Amniotic epithelial cell (primary cell): ENCODE measurements at regions not wholly inside any gene's neighbourhood (a gene's known extent, or its start where the extent isn't known, plus 50 kb on each side); places are given as distances from the start of the nearest gene placed in this dataset.

ENCODE experiments used
- DNase-seq: peaks from one replicate; pipeline ENCODE4 v3.0.0-alpha.2; 2010; ENCODE audit warnings: low read depth

DNA sequence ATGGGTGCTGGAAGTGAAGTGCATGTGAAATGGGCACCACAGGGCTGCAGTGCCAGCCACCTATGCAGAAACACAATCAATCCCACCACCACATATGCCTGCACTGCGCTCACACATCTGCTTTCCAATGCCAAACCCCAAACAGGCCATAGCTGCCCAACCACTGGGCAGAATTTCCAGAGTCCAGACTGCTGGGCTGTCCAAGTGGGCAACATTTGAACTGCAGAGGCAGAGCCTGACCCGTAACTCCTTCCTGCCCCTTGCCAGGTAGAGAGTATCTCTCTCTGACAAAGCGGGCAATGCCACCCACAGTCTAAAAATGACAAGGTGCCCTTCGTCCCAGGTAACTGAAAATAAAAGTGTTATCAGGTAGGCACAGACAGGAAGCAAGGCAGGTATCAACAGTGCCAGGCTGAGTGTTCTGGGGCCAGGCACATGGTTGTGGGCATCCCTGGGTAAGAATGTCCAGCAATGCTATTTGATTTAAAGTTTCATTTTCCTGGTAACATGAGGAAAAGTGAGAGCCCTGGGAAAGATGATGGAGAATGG, 79.5 kb downstream of the FOXA2 start:
- DNase-seq = no peak

DNA sequence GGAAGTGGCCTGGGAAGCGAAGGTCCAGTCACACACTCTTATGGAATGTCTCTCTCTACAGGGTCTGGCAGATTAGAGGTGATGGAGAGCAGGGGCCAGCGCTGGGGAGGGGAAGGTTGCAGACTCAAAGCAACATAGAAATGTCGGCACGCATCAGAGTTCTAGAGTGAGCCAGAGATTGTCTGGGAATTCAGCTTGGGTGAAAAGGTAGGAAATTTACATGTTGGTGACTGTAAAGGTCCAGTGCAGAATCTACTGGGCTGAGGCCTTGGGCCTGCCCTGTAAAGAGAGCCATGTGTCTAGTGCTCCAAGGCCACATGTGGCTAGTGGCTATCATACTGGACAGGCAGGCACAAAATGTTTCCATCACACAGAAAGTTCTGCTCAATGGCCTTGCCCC, 80.8 kb downstream of the FOXA2 start:
- DNase-seq = no peak

DNA sequence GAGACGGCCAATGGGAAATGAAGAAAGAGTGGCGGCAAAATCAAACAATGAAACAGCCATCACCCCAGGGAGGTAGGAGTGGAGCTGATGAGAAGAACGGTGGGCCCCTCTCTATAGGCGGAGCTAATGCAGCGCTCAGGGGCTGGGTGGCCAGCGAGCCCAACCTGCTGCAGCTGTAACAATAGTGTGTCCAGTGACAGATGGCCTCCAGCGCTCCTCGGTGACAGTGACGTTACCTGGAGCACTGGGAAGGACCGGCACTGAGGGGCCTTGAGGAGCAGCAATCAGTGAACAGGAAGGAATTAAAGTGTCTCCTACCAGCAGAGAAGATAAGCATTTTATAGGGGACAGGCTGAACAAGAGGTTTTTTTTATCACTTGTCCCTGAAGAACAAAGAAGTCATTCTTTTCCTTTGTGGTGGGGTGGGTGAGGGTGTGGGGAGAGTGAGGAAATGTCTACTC, 81.6 kb downstream of the FOXA2 start:
- DNase-seq = no peak

DNA sequence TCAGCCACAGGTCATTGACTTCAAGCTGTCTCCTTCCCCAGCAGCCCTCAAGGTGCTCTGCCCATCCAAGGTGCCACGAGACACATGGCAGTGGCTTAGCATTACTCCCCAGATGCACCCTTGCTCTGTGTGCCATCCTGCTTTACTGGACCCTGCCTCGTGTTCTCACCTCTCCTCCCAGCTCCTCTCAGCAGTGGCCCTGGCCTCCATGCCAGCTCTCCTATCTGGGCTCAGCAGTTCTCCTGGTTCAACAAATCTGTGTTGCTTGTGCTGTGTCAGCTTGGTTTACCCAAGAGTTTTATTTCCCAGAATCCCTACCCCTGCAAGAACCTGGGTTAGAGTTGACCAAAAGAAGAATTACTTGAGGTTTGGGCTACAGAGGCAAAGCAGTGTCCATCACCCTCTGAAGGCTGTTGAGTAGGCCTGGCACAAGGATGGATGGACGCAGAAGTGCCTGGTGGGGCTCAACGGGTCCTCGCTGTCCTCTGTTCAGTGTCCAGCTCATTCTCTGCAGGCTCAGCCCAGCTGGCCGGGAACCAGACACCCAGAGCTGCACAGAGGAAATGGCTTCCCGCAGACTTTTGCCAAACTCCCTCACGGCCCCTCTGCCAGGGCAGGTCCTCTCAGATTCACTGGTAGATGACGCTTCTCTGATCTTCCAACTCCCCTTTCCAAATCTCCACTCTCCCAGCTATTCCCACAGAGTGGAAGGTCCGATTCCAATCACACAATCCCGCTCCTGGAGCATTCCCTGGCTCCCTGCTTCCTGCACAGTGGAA, 82.6 kb downstream of the FOXA2 start:
- DNase-seq = no peak

DNA sequence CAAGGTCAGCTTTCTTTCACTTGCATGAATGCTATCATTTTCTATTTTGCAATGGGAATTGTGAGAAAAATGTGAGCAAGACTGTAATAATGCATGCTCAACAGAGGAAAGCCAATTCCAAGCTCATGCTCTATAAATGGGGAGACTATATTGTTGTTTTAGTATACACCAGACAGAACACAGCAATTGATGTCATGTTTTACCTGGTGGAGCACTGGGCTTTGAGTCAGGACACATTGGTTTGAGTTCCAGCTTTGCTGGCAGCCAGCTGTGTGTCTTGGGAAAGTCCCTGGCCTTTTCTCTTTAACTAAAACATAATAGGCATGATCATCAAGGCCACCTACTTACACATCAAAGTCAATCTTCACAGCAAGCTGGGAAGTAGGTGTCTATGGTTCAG, 83.3 kb downstream of the FOXA2 start:
- DNase-seq = no peak

DNA sequence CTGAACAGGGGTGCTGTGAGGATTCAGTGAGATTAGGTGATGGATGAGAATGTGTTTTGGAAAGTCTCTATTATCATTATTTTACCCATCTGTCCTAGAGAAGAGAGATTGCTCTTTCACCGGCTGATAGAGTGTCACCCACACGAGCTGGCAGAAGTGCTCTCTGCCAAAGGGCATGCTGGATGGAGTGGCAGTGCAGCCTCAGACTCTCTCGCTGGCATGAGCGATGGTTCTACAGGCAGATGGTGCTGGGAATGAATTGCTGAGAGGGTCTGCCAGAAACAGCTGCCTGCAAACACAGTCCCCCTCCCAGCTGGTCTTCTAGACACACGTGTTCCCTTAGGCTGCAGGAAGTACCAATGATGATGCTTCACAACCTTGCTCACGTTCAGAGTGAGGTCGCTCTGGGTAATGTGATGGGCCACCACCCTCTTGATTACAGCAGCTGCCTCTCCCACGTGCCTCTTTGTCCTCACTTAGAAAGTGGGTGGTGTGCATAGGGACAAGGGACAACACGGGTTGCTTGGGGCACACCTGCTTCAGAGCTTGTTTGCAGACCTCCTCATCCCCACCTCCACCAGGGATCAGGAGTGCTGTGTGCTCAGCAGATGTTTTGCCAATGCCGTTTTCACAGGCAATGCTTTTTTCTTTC, 84.7 kb downstream of the FOXA2 start:
- no peak for DNase-seq

DNA sequence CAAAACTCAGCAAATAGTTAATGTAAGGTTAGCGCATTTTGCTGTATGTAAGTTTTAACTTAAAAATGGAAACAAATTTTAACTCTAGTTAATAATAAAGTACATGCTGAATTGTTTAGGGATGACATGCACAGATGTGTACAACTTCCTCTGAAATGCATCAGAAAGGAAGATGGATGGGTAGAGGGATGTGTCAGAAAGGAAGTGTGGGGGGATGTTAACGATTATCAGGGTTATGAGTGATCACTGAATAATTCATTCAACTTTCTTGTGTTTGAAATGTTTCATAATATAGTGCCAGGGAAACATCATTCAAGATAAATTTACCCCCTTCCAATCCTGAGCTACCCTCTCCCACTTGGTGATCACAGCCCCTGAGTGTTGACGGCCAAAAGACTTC, 87.6 kb downstream of the FOXA2 start:
- no peak for DNase-seq

DNA sequence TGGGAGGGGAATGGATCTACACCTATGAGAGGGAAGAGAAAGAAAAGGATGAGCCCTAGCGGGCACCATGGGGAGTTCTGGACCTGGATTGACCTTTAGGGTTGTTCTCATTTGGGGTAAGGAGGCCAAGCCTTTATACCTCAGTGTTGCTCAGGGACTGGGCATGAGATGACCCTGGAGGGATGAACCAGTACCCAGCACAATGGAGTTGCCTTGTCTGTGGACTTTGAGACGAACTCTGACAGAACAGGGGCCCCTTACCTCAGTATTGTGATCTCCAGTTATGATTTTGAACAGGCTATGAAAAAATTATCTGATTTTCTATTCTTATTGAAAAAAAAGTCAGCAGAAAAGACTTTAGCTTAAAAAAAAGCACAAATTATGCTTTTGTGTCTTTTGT, 88.6 kb downstream of the FOXA2 start:
- DNase-seq = no peak

DNA sequence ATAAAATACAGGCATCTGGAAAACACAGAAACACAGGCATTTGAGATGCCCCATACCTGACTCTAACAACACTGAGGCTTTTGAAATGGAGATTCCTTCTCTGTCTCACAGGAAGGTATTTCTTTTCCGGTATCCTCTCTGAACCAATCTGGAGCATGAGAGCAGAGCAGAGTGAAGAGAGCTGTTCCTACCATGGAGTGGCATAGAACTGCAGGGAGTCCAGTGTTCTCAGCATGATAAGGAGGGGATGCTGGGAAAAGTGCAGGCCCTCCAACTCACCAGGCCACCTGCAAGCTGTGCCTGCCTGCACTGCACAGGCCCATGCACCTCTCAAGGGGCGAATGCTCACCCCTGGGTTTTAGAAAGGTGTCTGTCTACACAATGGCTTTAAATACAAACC, 89.2 kb downstream of the FOXA2 start:
- no peak for DNase-seq

DNA sequence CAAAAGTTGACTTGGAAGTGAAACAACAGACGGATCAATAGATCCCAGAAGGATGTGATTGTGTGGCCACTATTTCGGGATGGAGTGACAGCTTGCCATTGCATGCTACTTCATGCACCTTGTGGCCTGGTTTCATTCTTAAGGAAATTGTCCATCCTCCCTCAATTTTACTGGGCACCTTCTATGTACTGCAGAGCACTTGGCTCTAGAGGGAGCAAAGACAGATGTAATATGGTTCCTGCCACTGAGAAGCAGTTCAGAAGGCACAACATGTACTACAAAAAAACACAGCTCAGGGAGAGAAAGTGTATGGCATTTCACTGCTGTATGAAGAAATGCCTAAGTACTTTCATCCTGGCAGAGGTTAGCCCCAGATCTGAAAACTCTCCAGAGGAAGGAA, 91.9 kb downstream of the FOXA2 start:
- no peak for DNase-seq

DNA sequence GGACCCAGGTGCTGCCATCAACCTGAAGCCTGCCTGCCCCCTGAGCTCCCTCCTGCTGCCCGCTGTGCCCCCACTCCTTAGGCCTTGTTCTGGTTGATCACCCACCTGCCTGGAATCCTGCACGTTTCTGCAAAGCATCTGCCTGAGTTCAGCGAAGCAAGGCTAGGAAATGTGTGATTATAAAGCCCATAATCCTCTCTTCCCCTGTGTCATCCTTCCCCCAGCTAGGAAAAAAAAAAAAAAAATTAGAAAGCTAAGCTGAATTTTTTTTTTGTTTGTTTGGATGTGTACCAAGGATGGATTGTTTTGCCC, 93.2 kb downstream of the FOXA2 start:
- DNase-seq = no peak

DNA sequence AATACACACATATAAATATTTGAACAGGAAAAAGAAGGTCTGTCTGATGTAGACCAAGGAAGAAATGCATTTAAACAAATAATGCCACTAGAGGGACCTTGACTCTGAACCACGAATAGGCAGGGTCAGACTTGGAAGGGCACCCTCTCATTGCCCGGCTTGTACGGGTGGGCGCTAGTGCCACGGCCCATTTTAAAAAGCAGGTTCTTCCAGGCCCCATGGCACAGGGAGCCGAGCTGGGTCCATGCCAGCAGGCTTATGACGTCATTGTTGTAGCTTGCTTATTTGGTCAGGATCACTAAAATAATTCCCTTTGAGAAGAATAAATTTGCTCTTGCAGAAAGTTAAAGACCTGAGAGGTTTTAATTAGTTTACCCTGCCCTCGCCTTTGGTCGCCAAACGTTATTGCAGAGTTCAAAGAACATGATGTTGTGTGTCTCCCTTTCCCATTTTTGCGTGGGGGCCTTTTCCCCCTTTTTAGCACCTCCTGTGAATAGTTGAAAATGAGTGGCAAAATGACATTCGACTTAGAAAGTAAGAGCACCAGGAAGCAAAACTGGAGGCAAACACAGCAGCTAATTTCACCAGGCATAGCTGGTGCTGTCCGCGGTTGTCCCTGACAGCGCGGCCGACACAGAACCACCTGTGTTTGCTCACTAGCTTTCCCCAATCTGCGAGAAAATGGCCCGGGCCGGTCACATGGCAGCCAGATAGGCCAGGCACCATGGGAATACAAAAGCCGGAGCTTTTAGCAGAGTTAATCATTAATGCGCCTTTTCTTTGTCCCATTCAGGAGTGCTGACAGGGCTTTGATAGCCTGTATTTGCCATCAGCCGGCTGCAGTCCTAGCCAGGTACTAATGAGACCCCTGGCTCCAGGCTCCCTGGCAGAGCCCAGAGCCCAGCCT, 93.8 kb downstream of the FOXA2 start:
- no peak for DNase-seq

DNA sequence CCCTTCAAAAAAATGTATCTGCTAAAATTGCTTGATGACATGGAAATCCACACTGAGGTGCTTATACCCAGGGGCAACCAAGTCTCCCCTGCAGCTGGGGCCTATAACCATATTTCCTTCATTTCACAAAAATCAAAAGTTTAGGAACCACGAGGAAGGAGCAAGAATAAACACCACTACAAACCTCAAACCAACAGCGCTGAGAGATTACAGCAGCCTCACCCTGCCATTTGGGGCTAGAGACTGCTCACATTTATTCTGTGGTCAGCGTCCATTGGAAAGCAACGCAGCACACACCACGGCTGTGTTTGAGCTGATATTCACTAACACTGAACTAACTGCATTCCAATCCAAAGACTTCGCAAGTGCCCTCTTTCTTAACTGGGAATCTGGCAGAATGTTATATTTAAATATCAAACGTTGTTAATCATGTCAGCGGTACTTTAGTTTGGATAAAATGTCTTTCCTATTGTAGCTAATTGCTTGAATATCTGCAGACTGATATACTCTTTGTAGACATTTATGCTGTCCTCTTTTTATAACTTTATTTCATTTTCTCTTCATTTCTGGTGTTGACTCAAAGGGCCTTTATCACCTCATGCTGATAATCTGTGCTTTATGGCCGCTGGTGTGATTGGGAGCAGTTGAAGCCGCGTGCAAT, 94.6 kb downstream of the FOXA2 start:
- no peak for DNase-seq

DNA sequence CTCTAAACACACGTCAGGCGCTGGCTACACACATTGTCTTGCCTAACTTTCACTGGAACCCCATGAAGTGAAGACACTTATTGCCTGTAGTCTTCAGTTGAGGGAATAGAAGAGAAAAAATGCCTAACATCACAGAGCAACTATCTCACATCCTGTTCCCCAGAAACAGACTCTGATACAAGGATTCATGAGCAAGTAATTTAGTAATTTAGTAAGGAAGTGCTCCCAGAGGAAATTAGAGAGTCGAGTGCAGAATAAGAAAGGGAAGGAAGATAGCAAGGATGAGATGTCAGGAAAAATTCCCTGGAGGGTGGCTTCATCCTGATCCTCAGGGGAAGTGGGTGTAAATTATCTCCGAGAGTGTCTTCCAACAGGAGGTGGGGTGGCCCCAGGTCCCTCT, 104.0 kb downstream of the FOXA2 start:
- DNase-seq = no peak

DNA sequence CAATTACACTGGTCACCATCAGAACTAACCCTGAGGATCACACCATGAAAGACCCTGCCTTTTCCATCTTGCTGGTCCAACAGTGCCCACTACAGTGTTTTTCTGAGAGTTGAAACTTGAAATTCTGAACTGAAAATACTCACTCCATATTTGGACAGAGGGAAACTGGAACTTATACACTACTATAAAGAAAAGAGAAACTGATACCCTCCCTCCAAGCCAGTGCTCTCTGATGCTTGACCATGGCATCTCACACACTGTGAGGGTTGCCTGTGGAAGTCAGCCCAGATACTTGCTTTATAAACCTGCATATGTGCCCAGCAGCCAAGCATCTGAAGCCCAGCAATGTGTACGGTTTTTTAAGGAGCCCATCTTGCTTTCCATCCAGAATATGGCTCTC, 108.7 kb downstream of the FOXA2 start:
- no peak for DNase-seq

DNA sequence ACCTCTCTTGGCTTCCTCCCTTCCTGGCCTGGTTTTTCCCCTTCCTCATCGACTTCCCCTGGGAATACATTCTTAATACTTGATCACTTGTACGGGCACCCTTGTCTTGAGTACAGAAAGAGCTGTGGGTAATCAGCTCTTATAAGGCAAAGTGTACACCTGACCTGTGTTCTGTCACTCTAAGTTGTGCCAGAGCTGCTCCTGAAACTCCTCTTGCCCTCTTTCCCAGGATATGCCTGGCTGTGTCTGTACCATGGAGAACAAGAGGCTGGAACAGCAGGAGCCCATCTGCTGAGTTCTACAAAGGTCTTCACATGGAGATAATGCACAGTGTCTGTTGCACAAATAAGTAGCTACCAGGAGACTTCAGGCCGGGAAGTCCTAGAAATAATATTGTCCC, 110.1 kb downstream of the FOXA2 start:
- DNase-seq = no peak

DNA sequence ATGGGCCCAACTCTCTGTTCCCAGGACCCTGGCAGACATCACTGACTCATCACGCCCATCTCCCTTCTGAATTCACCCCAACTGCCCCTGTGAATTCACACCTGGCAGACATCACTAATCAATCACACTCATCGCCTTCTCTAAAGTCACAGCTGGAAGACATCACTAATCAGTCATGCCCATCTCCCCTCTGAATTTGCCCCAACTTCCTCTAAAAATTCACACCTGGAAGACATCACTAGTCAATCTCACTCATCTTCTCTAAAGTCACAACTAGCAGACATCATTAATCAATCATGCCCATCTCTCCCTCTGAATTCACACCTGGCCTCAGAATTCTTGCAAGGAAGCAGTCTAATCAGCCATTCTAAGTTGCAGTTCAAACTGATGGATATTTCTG, 111.1 kb downstream of the FOXA2 start:
- DNase-seq = no peak

DNA sequence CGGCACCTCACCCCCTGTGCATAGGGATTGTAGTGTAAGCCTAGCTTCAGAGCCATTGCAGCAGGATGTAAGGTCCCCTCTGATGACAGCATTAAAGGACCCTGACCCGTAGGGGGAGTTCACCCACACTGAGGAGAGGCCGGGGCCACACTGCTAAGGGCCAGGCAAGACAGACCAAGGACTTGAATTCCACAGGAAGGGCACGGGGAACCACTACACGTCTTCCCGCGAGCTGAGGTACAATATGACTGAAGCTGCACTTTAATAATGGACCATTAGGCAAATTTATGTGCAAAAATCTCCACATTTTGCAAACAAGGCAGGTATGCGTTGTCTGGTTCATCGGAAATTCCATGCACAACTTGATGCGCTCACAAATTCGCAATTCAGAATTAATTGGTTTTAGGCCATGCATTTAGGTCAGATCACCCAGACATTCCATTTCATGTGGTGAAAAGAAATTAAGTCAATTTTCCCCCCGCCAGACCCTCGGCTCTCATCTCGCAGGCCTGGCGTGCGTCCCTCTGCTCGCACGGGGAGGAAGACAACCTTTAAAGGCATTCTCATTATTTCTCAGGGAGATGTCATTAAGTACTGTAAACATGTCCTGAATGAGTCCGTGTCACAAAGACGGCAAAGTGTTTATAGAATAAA, 111.8 kb downstream of the FOXA2 start:
- no peak for DNase-seq

DNA sequence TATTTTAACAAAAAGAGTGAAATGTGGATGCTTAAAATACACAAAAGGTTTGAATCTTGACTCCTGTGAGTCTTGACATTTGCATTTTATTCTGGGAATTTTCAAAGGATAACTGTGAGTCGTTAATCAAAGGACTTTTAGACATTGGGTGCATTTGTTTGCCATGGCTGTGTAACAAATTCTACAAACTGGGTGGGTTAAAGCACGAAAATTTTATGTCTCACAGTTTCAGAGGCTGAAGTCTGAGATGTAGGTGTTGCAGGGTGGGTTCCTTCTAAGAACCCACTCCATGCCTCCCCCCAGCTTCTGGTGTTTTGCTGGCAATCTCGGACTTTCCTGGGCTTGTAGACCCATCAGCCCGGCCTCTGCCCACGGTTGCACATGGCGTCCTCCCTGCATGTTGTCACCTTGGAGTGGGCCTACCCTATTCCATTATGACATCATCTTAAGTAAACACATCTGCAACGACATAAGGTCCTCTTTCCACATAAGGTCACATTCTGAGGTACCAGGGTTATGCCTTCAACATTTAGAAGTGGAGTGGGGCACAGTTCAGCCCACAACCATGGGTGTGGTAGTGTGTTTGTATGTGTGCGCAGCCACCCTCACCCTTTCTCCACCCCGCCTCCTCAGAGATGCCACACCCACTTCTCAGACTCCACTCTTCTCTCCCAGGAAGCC, 113.1 kb downstream of the FOXA2 start:
- no peak for DNase-seq

DNA sequence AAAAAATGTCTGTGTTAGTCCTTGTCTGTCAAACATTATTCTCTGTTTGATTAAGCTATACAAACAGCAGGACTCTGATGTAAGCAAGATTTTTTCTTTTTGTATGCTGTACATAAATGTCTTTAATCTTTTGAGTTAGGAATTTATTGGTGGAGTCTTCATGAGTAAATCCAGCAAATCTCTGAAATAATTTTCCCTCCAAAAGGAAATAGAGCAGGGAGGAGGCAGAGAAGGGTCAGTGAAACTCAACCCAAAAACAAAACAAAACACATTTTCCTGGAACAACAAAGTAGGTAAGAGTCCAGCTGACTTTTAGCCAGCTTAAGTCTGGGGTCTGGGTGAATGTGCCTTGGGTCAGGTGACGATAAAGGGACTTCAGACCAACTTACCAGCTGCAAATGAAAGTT, 113.7 kb downstream of the FOXA2 start:
- no peak for DNase-seq
